ENCODE measurements at regions not wholly inside any gene's neighbourhood (a gene's known extent, or its start where the extent isn't known, plus 50 kb on each side); places are given as distances from the start of the nearest gene placed in this dataset.

DNA sequence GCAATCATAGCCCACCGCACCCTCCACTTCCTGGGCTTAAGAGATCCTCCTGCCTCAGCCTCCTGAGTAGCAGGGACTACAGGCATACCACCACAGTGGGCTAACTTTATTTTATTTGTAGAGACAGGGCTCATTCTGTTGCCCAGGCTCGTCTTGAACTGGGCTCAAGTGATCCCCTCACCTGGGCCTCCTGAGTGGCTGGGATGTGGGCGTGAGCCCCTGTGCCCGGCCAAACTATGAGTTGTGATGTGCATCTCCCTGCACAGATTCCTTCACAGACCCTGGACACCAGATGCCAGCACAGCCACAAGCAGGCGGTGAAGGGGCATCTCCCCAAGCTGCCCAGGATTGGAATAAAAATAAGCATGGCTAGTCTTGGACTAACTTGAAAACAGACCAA is 244.9 kb upstream of the IRX1 start:
- Histone ChIP-seq H3K4me3 (no peak overlapping the region), H3K4me1 (no peaks in the 10 kb centered on the region), H3K36me3 (no peaks in the 10 kb centered on the region), H3K27ac (no peak overlapping the region), H3K9me3 (no peaks in the 10 kb centered on the region), H3K27me3 (no peaks in the 10 kb centered on the region)
- TF ChIP-seq, protein P1, sequence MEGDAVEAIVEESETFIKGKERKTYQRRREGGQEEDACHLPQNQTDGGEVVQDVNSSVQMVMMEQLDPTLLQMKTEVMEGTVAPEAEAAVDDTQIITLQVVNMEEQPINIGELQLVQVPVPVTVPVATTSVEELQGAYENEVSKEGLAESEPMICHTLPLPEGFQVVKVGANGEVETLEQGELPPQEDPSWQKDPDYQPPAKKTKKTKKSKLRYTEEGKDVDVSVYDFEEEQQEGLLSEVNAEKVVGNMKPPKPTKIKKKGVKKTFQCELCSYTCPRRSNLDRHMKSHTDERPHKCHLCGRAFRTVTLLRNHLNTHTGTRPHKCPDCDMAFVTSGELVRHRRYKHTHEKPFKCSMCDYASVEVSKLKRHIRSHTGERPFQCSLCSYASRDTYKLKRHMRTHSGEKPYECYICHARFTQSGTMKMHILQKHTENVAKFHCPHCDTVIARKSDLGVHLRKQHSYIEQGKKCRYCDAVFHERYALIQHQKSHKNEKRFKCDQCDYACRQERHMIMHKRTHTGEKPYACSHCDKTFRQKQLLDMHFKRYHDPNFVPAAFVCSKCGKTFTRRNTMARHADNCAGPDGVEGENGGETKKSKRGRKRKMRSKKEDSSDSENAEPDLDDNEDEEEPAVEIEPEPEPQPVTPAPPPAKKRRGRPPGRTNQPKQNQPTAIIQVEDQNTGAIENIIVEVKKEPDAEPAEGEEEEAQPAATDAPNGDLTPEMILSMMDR (IDR thresholded peaks at IDR 0.05) = no peak
- FAIRE-seq = no peak
- intact Hi-C loops (cut with DNase I) = no loop called here
- no peak for DNase-seq
- 72 to 82% methylated on average over 5 of the region's 5 CpGs for WGBS, 2 donors
- no peak for ATAC-seq

GRCh38 chr5:3349704-3350565 is 245.7 kb upstream of the IRX1 start:
- FAIRE-seq (no peak), ATAC-seq (no peak), DNase-seq (no peak)
- 79 to 90% methylated on average over 10 of the region's 10 CpGs for WGBS, 2 donors
- no peak overlapping the region for H3K4me3 ChIP-seq
- H3K36me3 ChIP-seq = no peaks in the 10 kb centered on the region
- intact Hi-C loops (cut with DNase I) = no loop called here
- no peaks in the 10 kb centered on the region for H3K27me3 ChIP-seq
- no peak overlapping the region for H3K27ac ChIP-seq
- no peaks in the 10 kb centered on the region for H3K9me3 ChIP-seq
- TF ChIP-seq, protein P1 (IDR thresholded peaks at IDR 0.05) = no peak
- H3K4me1 ChIP-seq = no peaks in the 10 kb centered on the region

- Histone ChIP-seq H3K27me3 (no peaks in the 10 kb centered on the region), H3K36me3 (no peaks in the 10 kb centered on the region), H3K4me1 (no peaks in the 10 kb centered on the region), H3K27ac (no peak overlapping the region), H3K9me3 (no peaks in the 10 kb centered on the region), H3K4me3 (no peak overlapping the region)
- intact Hi-C loops (cut with DNase I) = no loop called here
- TF ChIP-seq, protein P1 (IDR thresholded peaks at IDR 0.05) = no peak
- DNase-seq (no peak), ATAC-seq (no peak), FAIRE-seq (no peak)
- 71 to 81% methylated on average over 22 of the region's 22 CpGs for WGBS, 2 donors
These were observed 246.8 kb upstream of the IRX1 start for GRCh38 chr5:3348576-3349535.

DNA sequence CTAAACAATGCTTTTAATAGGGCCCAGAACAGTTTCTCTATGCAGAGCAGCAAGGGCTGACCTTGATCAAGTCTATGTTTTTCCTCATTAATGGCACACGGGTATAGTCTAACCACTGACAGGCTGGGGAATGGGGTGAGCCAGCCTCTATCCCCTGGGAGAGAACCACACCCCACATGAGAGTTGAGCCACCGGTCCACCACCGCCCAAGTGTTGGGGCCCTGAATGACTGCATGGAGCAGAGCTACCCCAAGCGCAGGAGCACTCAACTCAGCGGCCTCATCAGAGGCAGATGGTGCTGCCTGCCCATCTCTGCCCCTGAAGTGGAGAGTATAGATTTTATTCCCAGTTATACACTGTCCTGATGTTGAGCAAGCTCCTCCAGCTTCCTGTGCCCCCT is 247.9 kb upstream of the IRX1 start:
- no peaks in the 10 kb centered on the region for H3K27me3 ChIP-seq
- 79 to 83% methylated on average over 5 of the region's 5 CpGs for WGBS, 2 donors
- intact Hi-C loops (cut with DNase I) = no loop called here
- H3K27ac ChIP-seq = no peak overlapping the region
- no peak for FAIRE-seq
- no peak for ATAC-seq
- no peak for DNase-seq
- no peaks in the 10 kb centered on the region for H3K9me3 ChIP-seq
- no peak overlapping the region for H3K4me3 ChIP-seq
- TF ChIP-seq, protein P1 (IDR thresholded peaks at IDR 0.05) = no peak
- H3K36me3 ChIP-seq = no peaks in the 10 kb centered on the region
- H3K4me1 ChIP-seq = no peaks in the 10 kb centered on the region

Measured in pancreas (tissue), 10 donors.